ENCODE measurements at regions not wholly inside any gene's neighbourhood (a gene's known extent, or its start where the extent isn't known, plus 50 kb on each side); places are given as distances from the start of the nearest gene placed in this dataset.
A peak's percentile ranks its signal among the peaks of the same experiment; 100 is the strongest.

DNA sequence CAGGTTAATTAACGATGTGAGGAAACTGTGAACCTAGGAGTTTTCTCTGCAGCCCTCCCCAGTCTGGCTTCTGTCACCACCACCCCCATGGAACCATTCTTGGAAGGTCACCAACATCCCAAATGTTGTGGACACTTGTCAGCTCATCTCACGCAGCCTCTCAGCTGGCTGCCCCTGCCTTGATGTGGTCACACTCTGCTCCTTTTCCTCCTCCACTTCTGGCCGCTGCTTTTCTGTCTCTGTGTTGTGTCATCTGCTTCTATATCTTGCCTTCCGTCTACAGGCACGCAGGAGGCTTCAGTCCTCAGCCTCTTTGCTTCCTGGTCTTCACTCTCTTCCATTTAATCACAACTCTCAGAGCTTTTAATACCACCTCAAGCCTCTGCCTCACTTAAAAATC, 371.5 kb upstream of the SLIT2 start:
- DNase-seq: no peak

DNA sequence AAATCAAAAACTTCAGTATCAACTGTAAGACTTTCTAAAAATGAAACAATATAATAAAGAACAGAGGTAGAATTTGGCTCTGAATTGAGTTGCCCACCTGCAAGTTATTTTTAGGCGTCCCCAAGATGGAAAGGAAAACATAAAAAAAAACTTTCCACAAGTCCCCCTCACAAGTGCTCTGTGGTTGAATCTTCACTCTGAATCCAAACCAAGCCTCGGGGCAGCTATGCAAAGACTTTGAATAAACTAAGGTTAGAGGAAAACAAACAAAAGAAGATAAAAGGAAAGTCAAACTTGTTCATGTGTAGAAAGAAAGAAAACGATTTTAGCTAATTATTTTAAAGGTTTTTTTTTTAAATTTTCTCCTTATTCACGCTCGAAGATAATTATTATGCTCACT, 372.4 kb upstream of the SLIT2 start:
- DNase-seq: no peak

- DNase-seq: no peak
Observed at GRCh38 chr4:19857991-19858390, 393.7 kb upstream of the SLIT2 start.

- peak; percentile 6 for DNase-seq
Observed at GRCh38 chr4:19857380-19857779, 394.3 kb upstream of the SLIT2 start.

- DNase-seq: peak; percentile 77
Observed at GRCh38 chr4:19850909-19851308, 400.8 kb upstream of the SLIT2 start.

DNA sequence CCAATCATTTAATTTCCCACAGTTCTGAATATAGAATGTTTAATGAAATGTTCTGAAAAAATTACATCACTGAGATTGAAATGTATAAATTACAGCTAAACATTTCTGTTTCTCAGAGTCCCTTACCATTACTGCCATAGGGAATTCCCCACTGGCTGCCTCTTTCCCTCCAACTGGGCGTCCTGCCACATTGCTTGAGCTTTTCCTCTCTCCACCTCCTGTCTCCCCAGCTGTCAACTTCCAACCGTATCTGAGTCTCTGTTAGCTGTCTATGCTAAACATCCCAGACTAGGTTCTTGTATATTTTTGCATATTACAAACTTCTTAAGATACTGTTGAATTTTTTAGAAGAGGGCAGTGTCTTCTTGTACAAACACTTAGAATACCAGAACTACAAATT, 407.3 kb upstream of the SLIT2 start:
- DNase-seq: peak; percentile 72

DNA sequence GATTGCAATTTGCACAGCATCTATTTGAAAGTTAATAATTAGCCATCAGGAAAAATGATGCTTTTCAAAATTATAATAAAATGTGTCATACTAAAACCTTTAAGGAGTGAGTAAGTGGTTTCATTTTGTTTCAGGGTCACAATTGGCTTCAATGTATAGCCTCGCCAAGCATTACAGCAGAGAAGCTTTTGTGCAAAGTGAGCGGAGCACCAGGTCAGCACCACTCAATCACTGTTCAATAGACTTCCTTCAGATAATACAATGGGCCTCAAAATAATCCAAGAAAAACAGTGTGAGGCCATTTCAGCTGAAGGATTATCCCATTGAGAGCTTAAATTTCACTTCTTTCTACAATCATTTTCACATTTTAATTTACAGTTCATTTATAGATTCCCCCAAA, 409.2 kb upstream of the SLIT2 start:
- no peak for DNase-seq

GRCh38 chr4:19838858-19839257, 412.8 kb upstream of the SLIT2 start:
- DNase-seq: no peak

DNA sequence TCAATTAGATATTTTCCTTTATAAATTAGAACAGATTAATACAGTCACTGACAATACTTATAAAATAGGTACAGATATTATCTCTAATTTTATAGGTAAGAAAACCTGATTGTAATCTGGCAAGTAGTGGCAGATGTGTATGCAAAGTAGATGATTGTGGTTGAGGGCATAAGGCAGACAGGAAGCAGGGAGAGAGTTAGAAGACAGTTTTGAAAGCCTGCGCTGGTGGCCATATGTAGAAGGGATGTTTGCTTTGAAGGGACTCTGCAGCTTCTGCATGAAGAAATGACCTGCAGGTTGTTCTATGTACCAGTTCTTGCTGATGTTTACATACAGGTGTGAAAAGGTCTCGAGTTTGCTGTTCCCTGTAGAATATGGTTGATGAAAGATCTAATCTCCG, 416.3 kb upstream of the SLIT2 start:
- DNase-seq: no peak

DNA sequence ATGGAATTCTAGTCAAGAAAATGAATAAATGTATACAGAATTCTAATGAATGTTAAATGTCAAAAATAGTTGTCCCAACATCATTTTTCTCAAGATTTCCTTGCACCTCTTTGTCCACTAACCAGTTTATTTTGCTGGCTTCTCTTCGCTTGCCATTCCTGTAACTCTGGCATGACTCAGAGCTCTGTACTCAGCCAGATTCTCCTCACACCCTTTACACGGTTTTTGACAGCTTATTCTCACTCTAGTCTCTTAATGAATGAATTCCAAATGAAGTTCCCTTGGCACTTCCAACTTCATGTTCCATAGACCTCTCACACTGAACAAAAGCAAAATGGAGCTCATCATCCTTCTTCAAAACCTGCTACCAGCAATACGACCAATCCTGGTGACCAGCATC, 419.3 kb upstream of the SLIT2 start:
- DNase-seq: no peak

- DNase-seq: peak; percentile 12
Observed at GRCh38 chr4:19831644-19832285, 419.9 kb upstream of the SLIT2 start.

- peak; percentile 41 for DNase-seq
Observed at GRCh38 chr4:19829101-19829500, 422.6 kb upstream of the SLIT2 start.

DNA sequence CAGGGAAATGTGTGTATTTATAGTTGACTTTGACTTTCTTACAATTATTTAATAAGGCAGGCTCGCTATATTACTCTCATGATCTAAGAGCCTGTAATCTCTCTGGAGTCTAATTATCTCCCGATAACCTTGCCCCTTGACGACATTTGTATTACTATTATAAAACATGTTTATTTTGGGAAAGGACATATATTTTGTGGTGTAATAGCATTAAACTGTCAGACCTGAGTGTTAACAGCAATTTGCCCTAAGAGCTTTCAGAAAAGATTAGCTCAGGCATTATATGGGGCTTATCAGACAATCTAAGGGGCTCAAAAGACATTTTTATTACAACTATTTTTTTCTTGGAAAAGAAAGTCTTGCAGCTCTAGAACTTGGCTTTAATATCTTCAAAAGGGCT, 427.9 kb upstream of the SLIT2 start:
- DNase-seq: no peak

- DNase-seq: no peak
Observed at GRCh38 chr4:19819737-19820136, 432.0 kb upstream of the SLIT2 start.

- DNase-seq: no peak
Observed at GRCh38 chr4:19809989-19810388, 441.7 kb upstream of the SLIT2 start.

GRCh38 chr4:19807505-19807904, 444.2 kb upstream of the SLIT2 start:
- peak; percentile 63 for DNase-seq

- peak; percentile 21 for DNase-seq
Observed at GRCh38 chr4:19806865-19807264, 444.8 kb upstream of the SLIT2 start.

DNA sequence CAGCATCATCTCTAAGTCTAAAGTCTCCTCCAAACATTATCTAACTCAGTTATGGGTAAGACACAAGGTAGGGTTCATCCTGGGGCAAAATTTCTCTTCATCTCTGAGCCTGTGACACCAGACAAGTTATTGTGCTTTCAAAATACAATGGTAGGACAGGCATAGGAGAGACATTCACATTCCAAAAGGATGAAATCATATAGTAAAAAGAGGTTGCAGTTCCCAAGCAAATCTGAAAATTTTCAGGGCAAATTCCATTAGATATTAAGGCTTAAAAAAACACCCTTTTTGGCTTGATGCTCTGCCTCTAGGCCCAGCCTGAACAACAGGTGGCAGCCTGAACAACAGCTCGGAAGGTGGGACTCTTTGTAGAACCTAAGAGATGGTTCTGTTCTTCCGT, 448.3 kb upstream of the SLIT2 start:
- DNase-seq: peak; percentile 27

DNA sequence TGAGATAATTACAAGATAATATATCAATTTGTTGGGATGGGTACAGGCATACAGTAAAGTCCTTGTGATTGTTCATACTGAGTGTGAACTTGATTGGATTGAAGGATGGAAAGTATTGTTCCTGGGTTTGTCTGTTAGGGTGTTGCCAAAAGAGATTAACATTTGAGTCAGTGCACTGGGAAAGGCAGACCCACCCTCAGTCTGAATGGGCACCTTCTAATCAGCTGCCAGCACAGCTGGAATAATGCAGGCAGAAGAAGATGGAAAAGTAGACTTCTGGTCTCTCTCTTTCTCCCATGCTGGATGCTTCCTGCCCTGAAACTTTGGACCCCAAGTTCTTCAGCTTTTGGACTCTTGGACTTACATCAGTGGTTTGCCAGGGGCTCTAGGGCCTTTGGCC, 457.9 kb upstream of the SLIT2 start:
- DNase-seq: no peak

GRCh38 chr4:19791422-19792123, 460.1 kb upstream of the SLIT2 start:
- no peak for DNase-seq

DNA sequence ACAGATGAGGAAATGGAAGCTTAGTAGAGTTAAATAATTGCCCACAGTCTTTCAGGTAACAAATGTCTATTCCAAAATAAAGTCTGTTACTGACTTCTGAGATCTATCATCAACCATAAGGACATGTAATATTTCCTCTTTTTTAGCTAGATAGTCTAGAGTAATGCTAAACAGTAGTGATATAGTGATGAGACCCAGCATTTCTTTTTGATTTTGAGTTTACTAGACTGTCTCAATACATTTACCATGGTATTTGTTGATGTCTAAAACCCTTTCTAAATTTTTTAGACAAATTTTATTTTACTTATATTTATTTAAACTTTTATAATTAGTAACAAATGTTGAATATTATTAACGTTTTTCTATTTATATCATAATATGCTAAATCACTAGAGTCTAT, 465.1 kb upstream of the SLIT2 start:
- DNase-seq: no peak

DNA sequence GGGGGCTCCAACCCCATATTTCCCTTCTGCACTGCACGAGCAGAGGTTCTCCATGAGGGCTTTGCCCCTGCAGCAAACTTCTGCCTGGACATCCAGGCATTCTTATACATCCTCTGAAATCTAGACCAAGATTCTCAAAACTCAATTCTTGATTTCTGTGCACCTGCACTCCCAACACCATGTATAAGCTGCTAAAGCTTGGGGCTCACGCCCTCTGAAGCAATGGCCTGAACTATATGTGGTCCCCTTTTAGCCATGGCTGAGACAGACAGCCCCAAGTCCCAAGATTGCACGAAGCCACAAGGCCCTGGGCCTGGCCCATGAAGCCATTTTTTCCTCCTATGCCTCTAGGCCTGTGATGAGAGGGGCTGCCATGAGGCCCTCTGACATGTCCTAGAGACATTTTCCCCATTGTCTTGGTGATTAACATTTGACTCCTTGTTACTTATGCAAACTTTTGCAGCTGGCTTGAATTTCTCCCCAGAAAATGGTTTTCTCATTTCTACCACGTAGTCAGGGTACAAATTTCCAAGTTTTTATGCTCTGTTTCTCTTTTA, 468.0 kb upstream of the SLIT2 start:
- DNase-seq: no peak

GRCh38 chr4:19780871-19781270, 470.8 kb upstream of the SLIT2 start:
- no peak for DNase-seq

DNA sequence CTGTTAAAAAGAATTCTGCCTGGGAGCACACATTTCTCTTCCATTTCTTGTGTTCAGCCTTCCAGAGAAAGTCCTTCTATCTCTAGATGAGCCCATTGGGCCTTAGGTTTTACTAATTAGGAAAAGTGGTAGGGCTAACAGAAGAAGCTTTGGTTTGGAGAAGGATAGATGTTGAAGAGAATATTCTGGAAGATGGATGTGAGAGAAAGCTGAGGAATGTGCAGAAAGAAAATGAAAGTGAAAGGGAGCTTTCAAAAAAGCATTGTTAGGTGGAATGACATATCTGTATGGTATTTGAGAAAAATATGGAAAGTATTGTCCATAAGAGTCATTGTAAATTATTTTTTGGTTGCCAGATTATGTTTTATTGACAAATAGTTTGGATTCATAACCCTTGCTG, 474.8 kb upstream of the SLIT2 start:
- DNase-seq: peak; percentile 34

GRCh38 chr4:19776021-19776459, 475.7 kb upstream of the SLIT2 start:
- DNase-seq: peak; percentile 75
